Mesodermal cell (in vitro differentiated cells): ENCODE measurements at regions not wholly inside any gene's neighbourhood (a gene's known extent, or its start where the extent isn't known, plus 50 kb on each side); places are given as distances from the start of the nearest gene placed in this dataset.
"Not testable (repeated sequence)": the region's sequence is repeated elsewhere in the genome, so short reads cannot be mapped to it uniquely, and the experiment has no call there.

Experiments
- H3K27ac ChIP-seq: 2 replicates; pipeline ENCODE4 v1.7.0; 2013; ENCODE audit warnings: mild to moderate bottlenecking, low read depth, low read length, moderate library complexity; ENCODE audit not compliant: severe bottlenecking
- H3K36me3 ChIP-seq: 2 replicates; pipeline ENCODE4 v1.7.1; 2013; ENCODE audit warnings: mild to moderate bottlenecking, low read length, moderate library complexity; ENCODE audit not compliant: control insufficient read depth, insufficient read depth
- H3K4me1 ChIP-seq: one replicate; pipeline ENCODE4 v1.7.1; 2013; ENCODE audit warnings: mild to moderate bottlenecking, low read length; ENCODE audit not compliant: insufficient read depth, control insufficient read depth, poor library complexity, severe bottlenecking
- H3K4me3 ChIP-seq: 2 replicates; pipeline ENCODE4 v1.7.0; 2013; ENCODE audit warnings: low read length, control low read depth, mild to moderate bottlenecking; ENCODE audit not compliant: insufficient read depth, poor library complexity, severe bottlenecking; ENCODE audit errors: extremely low read depth
- H3K9me3 ChIP-seq: 2 replicates; pipeline ENCODE4 v1.7.1; 2013; ENCODE audit warnings: mild to moderate bottlenecking, low read length, moderate library complexity; ENCODE audit not compliant: control insufficient read depth
- WGBS, 2 experiments: methylation state at CpG; one replicate each; pipeline ENCODE4 v1.1.5; 2013; ENCODE audit warnings: missing lambda C conversion rate in 2 of 2; ENCODE audit not compliant: insufficient coverage in 2 of 2; 5-methylcytosine and 5-hydroxymethylcytosine counted together

GRCh38 chr5:165407352-165407751 lies 1901.9 kb downstream of the MAT2B start:
- H3K4me3 ChIP-seq, result no peak overlapping the region
- 100% methylated on average over 1 of the region's 3 CpGs; no CpG with 5 or more reads in 1 of the 2 experiments for whole genome bisulfite sequencing, 2 experiments

GRCh38 chr5:165410476-165410875 lies 1905.1 kb downstream of the MAT2B start:
- Histone ChIP-seq H3K9me3 (peaks cover 4% of the 10 kb centered on the region), H3K4me3 (no peak overlapping the region), H3K36me3 (no peaks in the 10 kb centered on the region), H3K27ac (no peak overlapping the region), H3K4me1 (no peaks in the 10 kb centered on the region)
- WGBS, 2 experiments, result no CpG with 5 or more reads among the region's 1 CpG

More at GRCh38 chr5:165407352-165407751, 1901.9 kb downstream of the MAT2B start:
- Histone ChIP-seq H3K27ac (no peak overlapping the region), H3K36me3 (no peaks in the 10 kb centered on the region), H3K4me1 (no peaks in the 10 kb centered on the region), H3K9me3 (peaks cover 4% of the 10 kb centered on the region)

- WGBS, 2 experiments, result no CpG with 5 or more reads among the region's 1 CpG
- not testable (repeated sequence) for H3K27ac ChIP-seq, H3K4me1 ChIP-seq, H3K36me3 ChIP-seq, H3K9me3 ChIP-seq, H3K4me3 ChIP-seq
Measured at GRCh38 chr5:165411532-165411931, 1906.1 kb downstream of the MAT2B start.

GRCh38 chr5:165420493-165420892 lies 1915.1 kb downstream of the MAT2B start:
- WGBS, 2 experiments, result 69% methylated on average over 3 of the region's 4 CpGs; no CpG with 5 or more reads in 1 of the 2 experiments
- H3K9me3 ChIP-seq, result no peaks in the 10 kb centered on the region
- H3K27ac ChIP-seq, result no peak overlapping the region
- no peaks in the 10 kb centered on the region for H3K36me3 ChIP-seq
- H3K4me1 ChIP-seq, result no peaks in the 10 kb centered on the region
- H3K4me3 ChIP-seq, result no peak overlapping the region

GRCh38 chr5:165423697-165424299 lies 1918.4 kb downstream of the MAT2B start:
- Histone ChIP-seq H3K27ac (no peak overlapping the region), H3K4me1 (no peaks in the 10 kb centered on the region), H3K4me3 (no peak overlapping the region), H3K9me3 (no peaks in the 10 kb centered on the region), H3K36me3 (no peaks in the 10 kb centered on the region)
- 61 to 90% methylated on average over 2 to 3 of the region's 10 CpGs for WGBS, 2 experiments

- Histone ChIP-seq H3K27ac (no peak overlapping the region), H3K9me3 (no peaks in the 10 kb centered on the region), H3K36me3 (no peaks in the 10 kb centered on the region), H3K4me3 (no peak overlapping the region), H3K4me1 (no peaks in the 10 kb centered on the region)
- 91 to 100% methylated on average over 1 to 3 of the region's 4 CpGs for WGBS, 2 experiments
Measured at GRCh38 chr5:165425594-165425993, 1920.2 kb downstream of the MAT2B start.

GRCh38 chr5:165448753-165449152 lies 1943.3 kb downstream of the MAT2B start:
- no peak overlapping the region for H3K4me3 ChIP-seq
- no peaks in the 10 kb centered on the region for H3K4me1 ChIP-seq
- no peak overlapping the region for H3K27ac ChIP-seq
- H3K9me3 ChIP-seq, result no peaks in the 10 kb centered on the region
- H3K36me3 ChIP-seq, result no peaks in the 10 kb centered on the region
- WGBS, 2 experiments, result no CpG with 5 or more reads among the region's 1 CpG

- H3K9me3 ChIP-seq, result no peaks in the 10 kb centered on the region
- no CpG with 5 or more reads among the region's 5 CpGs for WGBS, 2 experiments
- H3K36me3 ChIP-seq, result no peaks in the 10 kb centered on the region
- H3K27ac ChIP-seq, result no peak overlapping the region
- H3K4me3 ChIP-seq, result no peak overlapping the region
- H3K4me1 ChIP-seq, result no peaks in the 10 kb centered on the region
Measured at GRCh38 chr5:165457859-165458481, 1952.6 kb downstream of the MAT2B start.

GRCh38 chr5:165459232-165459631 lies 1953.8 kb downstream of the MAT2B start:
- no peak overlapping the region for H3K27ac ChIP-seq
- no peaks in the 10 kb centered on the region for H3K9me3 ChIP-seq
- no peak overlapping the region for H3K4me3 ChIP-seq
- H3K36me3 ChIP-seq, result no peaks in the 10 kb centered on the region
- no peaks in the 10 kb centered on the region for H3K4me1 ChIP-seq

- no peak overlapping the region for H3K4me3 ChIP-seq
- no peak overlapping the region for H3K27ac ChIP-seq
- WGBS, 2 experiments, result 100% methylated on average over 1 of the region's 4 CpGs; no CpG with 5 or more reads in 1 of the 2 experiments
- no peaks in the 10 kb centered on the region for H3K4me1 ChIP-seq
- no peaks in the 10 kb centered on the region for H3K36me3 ChIP-seq
- H3K9me3 ChIP-seq, result no peaks in the 10 kb centered on the region
Measured at GRCh38 chr5:165460911-165461310, 1955.5 kb downstream of the MAT2B start.

GRCh38 chr5:165477546-165477945 lies 1972.1 kb downstream of the MAT2B start:
- 67 to 100% methylated on average over 1 to 2 of the region's 3 CpGs for WGBS, 2 experiments

More at GRCh38 chr5:165477546-165477945, 1972.1 kb downstream of the MAT2B start:
- H3K36me3 ChIP-seq, result no peaks in the 10 kb centered on the region
- no peak overlapping the region for H3K27ac ChIP-seq
- H3K9me3 ChIP-seq, result no peaks in the 10 kb centered on the region
- H3K4me1 ChIP-seq, result no peaks in the 10 kb centered on the region
- H3K4me3 ChIP-seq, result no peak overlapping the region
